ENCODE measurements at regions not wholly inside any gene's neighbourhood (a gene's known extent, or its start where the extent isn't known, plus 50 kb on each side); places are given as distances from the start of the nearest gene placed in this dataset.

- 62% methylated on average over 2 of the region's 2 CpGs for WGBS (ENCODE audit: low lambda C conversion rate)
- Histone ChIP-seq H3K4me3 (ENCODE audit: low read depth in 2 of 2, low read length in 1 of 2) (no peak overlapping the region), H3K9me3 (no peaks in the 10 kb centered on the region), H3K4me2 (no peak overlapping the region), H3K27me3 (ENCODE audit: insufficient read depth) (no peaks in the 10 kb centered on the region), H3K9me2 (no peaks in the 10 kb centered on the region), H3F3A (replicated peaks; ENCODE audit: insufficient read depth) (peaks cover 14% of the 10 kb centered on the region), H3K9ac (no peak overlapping the region), H2AFZ (ENCODE audit: low read depth) (no peak overlapping the region), H3K36me3 (replicated peaks in 1 of 2; ENCODE audit: control insufficient read depth in 1 of 2, insufficient read depth in 2 of 2, low read length in 1 of 2) (no peaks in the 10 kb centered on the region), H4K20me1 (ENCODE audit: insufficient read depth) (no peaks in the 10 kb centered on the region), H3K27ac (ENCODE audit: low read depth in 2 of 2, low read length in 1 of 2) (no peak overlapping the region), H3K79me2 (ENCODE audit: insufficient read depth) (no peaks in the 10 kb centered on the region), H3K4me1 (ENCODE audit: control insufficient read depth in 1 of 2, insufficient read depth in 2 of 2, low read depth in 1 of 2, low read length in 1 of 2) (peaks cover 2 to 7% of the 10 kb centered on the region in 2 experiments; a peak in 2 of 4 replicates)
- no peak for TF ChIP-seq GABPA (IDR thresholded peaks at IDR 0.05; ENCODE audit: low read depth)
- TF ChIP-seq CTCF (IDR thresholded peaks at IDR 0.05) = no peak
- TF ChIP-seq NFIC (IDR thresholded peaks at IDR 0.05; ENCODE audit: borderline replicate concordance) = no peak
- TF ChIP-seq NRF1 (IDR thresholded peaks at IDR 0.05; ENCODE audit: low read depth, low read length) = no peak
- no peak for TF ChIP-seq EZH2phosphoT487 (IDR thresholded peaks at IDR 0.05; ENCODE audit: borderline replicate concordance, low read depth)
- TF ChIP-seq SIN3A (IDR thresholded peaks at IDR 0.05; ENCODE audit: borderline replicate concordance, low read depth, low read length) = no peak
- no peak for TF ChIP-seq FOXM1 (IDR thresholded peaks at IDR 0.05; ENCODE audit: low read depth)
- TF ChIP-seq MXI1 (IDR thresholded peaks at IDR 0.05; ENCODE audit: low read depth, low read length) = no peak
- TF ChIP-seq POLR2AphosphoS5 (IDR thresholded peaks at IDR 0.05; ENCODE audit: low read depth, low read length) = no peak
- no peak for TF ChIP-seq GATA2 (CRISPR knock-in tag; IDR thresholded peaks at IDR 0.05)
- no peak for TF ChIP-seq FOXJ3 (CRISPR knock-in tag; IDR thresholded peaks at IDR 0.05)
- TF ChIP-seq SMC3 (IDR thresholded peaks at IDR 0.05; ENCODE audit: low read depth, low read length) = no peak
- no peak for TF ChIP-seq ELF1 (IDR thresholded peaks at IDR 0.05)
- TF ChIP-seq RXRA (IDR thresholded peaks at IDR 0.05; ENCODE audit: borderline replicate concordance, low read depth) = no peak
- no peak for TF ChIP-seq YY1 (IDR thresholded peaks at IDR 0.05; ENCODE audit: low read depth)
- no peak for TF ChIP-seq TAF1 (IDR thresholded peaks at IDR 0.05; ENCODE audit: borderline replicate concordance, low read depth, low read length)
- no peak for TF ChIP-seq MAX (IDR thresholded peaks at IDR 0.05; ENCODE audit: low read depth)
- TF ChIP-seq EP300 (IDR thresholded peaks at IDR 0.05; ENCODE audit: borderline replicate concordance in 1 of 2, low read depth in 1 of 2, low read length in 1 of 2) = no peak
- no peak for TF ChIP-seq RAD21 (IDR thresholded peaks at IDR 0.05; ENCODE audit: low read length)
- ChIA-PET CTCF (no interaction called here), POLR2A (no interaction called here)
- no peak for DNase-seq
These were observed 158.5 kb downstream of the JCAD start for GRCh38 chr10:29900865-29901264.

Measured in SK-N-SH (cell line).